ENCODE measurements at regions not wholly inside any gene's neighbourhood (a gene's known extent, or its start where the extent isn't known, plus 50 kb on each side); places are given as distances from the start of the nearest gene placed in this dataset.

GRCh38 chr2:65876114-65876513 is 443.7 kb upstream of the SPRED2 start:
- TF ChIP-seq CTCF (IDR thresholded peaks at IDR 0.05) (no peak), EZH2 (IDR thresholded peaks at IDR 0.05; ENCODE audit: borderline replicate concordance, insufficient read depth, low read depth, low read length, poor library complexity, severe bottlenecking) (no peak)

Measured in B cell (primary cell).